T-helper 1 cell treated with Interleukin-12 subunit alpha and Interleukin-12 subunit beta and Interleukin-4 antibody, amounts not matched to agents 30 ng/mL and 1 ng/mL, for 36 hours (primary cell): ENCODE measurements at regions not wholly inside any gene's neighbourhood (a gene's known extent, or its start where the extent isn't known, plus 50 kb on each side); places are given as distances from the start of the nearest gene placed in this dataset.

ENCODE experiments used
- intact Hi-C: fragments of 100-400 bp; cut with micrococcal nuclease; formaldehyde crosslinking; loops from one replicate; pipeline ENCODE4 v1.15.1; 2024

DNA sequence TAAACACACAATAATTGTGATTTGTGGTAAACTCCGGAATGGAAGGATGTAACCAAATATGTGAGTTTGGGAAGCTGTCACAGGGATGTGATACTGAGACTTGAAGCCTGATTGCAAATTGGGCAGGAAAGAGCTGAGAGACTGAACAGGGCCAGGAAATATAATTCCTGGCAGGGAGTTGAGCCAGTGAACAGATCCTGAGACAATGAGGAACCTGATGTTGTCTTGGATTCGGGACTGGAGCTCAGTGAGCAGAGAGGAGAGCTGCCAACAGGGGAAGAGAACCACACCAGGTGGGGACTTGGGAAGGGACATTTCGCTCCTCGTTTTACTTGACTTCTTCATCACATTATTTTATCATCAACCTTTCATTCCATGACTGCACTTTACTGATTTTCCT is 386.0 kb downstream of the TLL1 start:
- intact Hi-C loops, result no loop called here

DNA sequence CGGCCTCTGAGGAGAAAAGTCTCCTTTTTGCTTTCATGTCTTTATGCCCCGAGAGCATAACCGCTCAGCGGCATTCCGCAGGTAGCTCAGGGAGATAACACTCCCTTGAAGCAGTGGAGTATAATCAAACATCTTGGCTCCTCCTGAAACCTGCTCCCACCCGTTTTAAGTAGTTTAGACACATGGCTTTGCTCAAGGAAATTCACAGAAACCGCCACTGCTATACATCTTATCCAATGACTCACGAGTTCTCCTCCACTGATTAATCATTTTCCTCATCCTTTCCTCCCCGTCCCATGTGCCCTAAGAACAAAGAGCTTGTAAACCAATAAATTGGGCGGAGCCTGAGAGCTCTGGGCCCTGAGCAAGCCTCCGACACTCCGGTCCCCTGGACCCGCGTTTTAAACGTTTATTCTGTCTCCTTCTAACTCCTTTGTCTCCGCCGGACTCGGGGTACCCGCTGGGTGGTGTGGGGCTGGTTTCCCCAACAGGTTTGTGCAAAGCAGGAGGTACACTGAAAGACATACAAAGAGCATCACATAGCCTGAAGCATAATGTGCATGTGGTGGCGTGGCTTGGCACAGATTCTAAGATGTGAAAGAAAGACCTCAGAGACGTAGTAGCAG is 401.2 kb downstream of the TLL1 start:
- intact Hi-C loops, result no loop called here

DNA sequence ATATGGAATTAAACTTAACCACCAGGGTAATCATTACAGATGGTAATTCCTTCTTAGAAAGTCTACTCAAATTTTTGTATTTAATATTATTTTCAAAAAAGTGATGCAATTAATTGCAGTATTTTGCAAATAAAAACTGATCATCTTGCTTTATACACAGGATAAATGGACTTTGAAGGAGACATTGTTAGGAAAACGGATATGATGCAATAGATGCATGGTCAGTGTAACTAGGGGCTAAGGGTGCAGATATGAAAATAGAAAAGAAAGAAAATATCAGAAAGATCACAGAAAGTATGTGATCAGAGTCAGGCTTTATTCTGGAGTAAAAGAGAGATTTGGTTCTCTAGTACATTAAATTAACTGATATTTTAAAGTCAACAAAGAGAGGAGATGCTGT is 401.7 kb downstream of the TLL1 start:
- intact Hi-C loops, result no loop called here

DNA sequence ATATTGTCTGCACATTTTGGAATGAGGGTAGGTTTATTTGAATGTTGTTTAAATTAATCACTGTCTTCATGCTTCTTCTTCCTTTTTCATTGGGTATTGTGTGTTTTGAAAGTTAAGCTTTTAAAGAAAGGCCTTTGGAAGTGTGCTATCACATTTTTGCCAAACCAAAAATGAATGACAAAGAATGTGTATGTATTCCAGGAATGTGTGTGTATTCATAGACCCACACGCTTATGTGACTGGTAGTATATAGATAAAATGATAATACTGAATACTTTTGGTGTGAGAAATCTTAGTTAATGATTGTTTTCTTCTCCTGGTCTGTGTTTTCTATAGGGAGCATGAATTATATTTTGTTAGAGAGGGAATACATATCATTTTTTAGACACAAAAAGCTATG is 404.4 kb downstream of the TLL1 start:
- intact Hi-C loops, result no loop called here

DNA sequence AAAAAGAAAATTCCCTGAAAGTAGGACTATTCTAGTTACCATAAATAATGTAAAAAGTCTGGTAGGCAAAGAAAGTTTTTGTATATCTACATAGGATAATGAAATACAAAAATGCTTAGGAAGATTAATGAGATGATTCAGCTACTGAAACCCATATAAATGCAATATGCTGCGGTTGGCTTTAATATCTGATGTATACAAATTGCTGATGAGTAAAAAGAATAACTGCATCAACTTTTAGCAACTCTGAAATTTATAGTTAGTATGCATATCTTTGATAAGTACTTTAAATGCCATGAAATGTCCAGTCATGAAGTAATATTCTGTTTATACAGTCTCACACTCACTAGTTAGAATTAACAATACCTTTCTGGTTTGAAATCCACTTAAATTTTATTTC is 404.8 kb downstream of the TLL1 start:
- intact Hi-C loops, result no loop called here

DNA sequence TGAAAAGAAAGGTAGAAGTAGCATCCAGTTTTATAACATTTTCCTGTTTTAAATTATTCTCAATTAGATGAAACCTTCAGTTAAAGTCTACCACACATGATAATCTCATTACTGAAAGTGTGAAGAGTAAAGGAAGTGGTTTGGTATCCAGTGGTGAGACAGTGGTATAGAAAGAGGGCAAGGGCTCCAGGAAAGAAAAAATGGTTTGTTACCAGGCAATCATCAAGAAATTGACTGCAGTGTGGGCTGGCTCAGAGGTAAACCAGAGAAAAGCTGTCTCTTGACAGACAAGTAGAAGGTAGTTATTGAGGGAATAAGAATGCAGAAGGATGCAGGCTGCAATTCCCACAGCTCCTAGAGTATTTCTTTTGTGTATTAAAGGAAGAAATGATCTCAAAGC is 406.2 kb downstream of the TLL1 start:
- intact Hi-C loops, result no loop called here

DNA sequence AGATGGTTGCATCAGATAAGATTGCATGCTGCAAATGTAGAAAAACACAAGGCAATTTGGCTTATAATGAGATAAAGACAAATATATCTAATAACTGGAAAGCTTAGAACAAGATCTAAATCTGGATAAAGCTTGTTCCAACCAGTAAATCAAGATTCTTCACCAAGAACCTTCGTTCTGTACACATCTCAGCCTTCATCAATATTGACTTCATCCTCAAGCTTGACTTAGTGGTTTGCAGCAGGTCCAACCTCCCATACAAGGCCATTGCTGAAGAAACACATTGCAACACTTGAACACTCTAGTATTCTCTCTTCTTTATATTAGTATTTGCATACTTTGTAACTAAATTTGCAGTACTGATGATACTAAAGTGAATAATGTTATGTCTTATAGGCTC is 407.6 kb downstream of the TLL1 start:
- intact Hi-C loops, result no loop called here

DNA sequence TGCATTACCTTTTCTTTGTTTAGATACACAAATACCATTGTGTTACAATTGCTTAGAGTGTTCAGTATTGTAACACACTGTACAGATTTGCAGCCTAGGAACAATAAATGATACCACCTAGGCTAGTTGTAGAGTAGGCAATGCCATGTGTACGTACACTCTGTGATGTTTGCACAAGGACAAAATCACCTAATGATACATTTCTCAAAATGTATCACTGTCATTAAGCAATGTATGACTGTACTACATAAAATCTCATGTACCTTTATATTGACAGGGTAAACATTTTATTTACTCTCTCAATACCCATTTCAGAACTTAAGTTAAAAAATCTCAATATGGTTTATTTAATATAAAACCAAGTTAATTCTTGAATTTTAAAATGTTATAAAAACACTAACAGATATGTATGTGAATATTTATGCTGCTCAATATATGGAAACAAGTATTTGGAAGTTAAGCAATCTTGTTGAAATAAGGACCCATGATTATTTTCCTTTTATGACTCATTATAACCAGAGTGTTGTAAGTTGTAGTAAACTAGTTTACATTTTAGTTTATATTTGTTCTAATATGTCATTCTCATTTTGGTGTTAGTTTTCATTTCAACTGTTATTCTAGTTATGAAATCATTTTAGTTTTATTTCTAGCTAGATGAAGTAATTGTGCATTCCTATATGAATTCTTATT is 409.2 kb downstream of the TLL1 start:
- intact Hi-C loops, result no loop called here

DNA sequence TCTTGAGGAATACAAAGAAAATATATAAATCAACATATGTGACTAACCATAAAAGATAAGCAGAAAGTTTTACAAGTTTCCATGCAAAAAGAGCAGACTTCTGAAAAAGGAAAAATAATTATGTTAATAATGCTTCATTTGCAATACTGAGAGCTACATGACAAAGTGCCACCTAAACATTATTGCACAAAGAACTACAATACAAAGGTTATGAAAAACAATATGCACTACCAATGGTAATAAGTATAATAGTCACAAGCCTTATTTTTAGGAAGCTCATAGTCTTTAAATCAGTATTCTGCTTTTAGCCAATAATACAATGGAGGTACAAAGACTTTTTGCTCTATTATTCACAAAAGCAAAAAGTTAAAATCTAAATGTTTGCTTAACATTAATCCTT is 411.2 kb downstream of the TLL1 start:
- intact Hi-C loops, result no loop called here

DNA sequence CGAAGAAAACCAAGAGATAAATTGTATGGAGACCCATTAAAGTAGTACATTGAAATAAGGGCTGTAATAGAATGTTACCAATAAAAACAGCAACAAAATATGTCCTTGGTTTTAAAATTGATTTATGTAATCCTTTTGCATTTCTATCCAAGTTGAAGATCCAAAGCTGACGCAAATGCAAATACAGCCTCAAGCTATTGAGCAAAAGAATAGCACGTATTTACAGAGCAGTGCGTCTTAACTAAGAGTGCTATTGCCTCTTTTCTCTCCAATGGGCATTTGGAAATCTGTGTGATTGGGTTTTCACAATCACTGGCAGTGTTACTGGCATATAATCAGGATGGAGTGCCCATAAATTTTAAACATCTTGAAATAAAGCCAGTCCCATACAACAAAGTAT is 417.4 kb downstream of the TLL1 start:
- intact Hi-C loops, result no loop called here

DNA sequence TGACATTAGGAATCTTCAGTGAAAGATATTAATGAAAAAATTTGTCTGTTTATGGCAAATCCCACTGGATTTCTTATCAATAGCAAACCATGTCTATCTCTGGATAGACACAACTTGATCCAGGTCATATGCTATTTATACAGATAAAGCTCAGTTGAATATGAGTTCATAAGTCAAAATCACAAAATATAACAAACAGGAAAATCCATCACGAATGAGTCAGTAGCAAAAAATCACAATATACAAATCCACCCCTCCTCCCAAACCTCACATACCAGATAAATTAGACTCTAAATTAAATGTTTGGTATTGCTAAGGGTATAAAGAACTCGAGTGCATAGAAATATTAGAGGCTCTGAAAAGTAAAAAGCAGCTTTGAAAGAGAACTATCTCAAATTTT is 420.5 kb downstream of the TLL1 start:
- intact Hi-C loops, result no loop called here

DNA sequence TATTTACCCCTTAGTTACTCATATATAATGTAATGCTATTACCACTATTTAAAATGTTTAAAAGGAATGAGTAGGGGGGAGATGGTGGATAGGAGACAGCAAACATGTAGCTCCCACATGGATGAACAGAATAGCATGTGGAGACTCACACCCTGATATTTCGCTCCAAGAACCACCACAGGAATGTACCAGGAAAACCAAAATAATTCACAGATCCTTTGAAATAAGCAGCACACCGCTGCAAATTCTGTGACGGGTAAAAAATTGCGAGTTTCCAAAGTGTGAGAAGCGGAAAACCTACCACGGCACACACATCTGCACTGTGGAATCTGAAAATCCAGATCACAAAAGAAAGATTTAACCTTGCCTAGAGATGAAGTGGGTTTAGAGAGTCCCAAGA is 428.2 kb downstream of the TLL1 start:
- intact Hi-C loops, result no loop called here

DNA sequence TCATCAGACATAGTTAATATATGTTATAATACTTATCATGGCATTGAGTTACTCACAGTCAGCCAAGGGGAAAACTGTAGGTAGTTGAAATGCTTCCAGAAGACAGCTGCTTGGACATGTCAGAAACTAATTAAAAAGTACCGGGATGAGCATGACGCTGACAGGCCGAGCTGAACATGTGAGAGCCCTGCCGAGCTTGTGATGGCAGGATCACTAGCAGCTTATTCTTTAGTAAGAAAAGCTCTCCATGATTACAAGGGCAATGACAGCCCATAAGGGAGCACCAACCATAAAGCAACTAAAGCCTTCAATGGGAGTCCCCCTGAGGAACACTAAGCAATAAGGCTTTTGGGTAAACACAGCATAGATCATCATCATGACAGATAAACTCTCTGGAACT is 435.6 kb downstream of the TLL1 start:
- intact Hi-C loops, result no loop called here

DNA sequence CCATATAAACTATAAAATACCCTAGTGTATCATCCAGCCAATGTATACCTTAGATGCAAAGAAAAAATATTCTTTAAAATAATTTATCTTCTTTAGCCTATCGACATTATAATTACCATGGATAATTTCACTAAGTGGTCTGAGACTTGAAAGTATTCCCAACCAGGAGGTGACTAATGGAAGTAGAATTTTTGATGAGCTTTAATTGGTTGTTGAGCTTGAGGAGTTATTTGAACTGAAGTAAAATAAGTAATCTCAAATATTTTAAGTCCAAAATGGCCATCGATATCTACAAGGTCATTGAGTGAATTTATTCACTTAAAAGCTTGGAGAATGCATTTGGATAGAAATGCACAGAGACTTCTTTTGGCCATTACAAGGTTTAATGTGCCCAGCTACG is 436.2 kb downstream of the TLL1 start:
- intact Hi-C loops, result no loop called here

DNA sequence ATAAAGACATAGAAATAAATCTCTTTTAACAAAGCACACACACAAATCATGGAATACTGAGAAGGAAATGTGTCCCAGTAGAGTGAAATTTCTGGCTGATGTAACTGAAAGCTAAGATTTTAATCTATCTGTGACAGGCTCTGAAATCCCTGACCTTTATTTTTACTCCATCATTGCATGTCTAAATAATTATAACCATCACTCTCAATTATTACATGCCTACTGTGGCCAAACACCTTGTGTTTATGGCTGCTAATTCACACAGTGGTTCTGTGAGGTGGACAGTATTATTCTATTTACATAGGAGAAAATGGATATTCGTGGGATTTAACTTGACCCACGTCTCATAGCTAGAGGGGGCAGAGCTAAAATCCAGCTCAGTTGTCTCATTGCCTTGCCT is 438.1 kb downstream of the TLL1 start:
- intact Hi-C loops, result no loop called here

DNA sequence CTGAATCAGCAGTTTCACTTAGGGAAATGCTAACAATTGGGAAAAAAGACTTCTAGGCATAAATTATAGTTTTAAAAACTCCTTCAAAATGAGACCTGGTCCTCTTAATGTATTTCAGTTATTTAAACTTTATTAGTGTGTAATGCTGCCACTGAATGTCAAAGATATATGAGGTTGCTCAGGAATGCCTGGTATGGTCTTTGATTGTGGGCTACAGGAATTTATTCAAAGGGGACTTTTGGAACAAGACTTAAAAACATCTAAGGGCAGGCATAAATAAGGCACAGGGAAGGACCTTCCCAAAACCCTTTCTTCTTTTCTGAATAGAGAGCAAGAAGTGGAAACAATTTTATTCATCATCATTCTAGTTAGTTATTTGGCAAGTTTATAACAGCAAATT is 439.1 kb downstream of the TLL1 start:
- intact Hi-C loops, result no loop called here

DNA sequence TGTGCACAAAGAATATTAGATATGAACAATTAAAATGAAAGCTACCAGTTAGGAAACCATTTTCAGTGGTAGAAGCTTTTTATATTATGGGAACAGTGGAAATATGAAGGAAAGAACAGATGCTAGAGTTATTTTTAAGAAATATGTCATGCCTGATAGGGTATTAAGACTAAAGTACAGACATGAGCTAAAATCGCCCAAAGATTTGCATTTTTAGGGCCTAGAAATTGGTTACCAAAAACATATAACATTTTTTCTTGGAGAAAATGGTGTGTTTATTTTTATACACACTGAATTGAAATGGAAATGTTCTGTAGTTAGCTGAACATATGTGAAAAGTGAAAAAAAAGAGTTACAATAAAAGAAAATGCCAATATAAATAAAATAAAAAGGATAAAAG is 441.9 kb downstream of the TLL1 start:
- intact Hi-C loops, result no loop called here

DNA sequence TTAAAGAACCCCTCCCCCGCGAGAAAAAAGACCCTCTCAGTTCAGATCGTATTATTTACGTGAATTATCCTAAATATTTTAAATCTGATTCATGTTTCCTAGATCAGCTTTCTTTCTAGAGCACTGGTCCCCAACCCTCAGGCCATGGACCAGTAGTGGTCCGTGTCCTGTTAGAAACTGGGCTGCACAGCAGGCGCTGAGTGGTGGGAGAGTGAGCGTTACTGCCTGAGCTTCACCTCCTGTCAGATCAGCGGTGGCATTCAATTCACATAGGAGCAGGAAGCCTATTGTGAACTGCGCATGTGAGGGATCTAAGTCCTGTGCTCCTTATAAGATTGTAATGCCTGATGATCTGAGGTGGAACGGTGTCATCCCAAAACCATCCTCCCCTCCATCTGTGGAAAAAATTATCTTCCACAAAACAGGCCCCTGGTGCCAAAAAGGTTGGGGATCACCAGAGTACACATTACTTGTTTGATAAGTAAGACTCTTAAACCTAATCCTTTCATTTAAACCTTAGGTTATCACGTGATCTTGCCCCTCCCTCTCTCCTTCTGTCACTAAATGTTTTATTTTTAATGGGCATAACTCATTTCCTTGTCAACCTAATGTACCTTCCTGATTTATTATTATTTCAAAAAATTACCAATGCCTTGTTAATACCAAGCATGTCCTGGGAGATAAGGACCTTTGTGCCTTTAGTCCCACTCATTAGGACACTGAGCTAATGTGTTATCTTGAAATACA is 442.9 kb downstream of the TLL1 start:
- intact Hi-C loops, result no loop called here

DNA sequence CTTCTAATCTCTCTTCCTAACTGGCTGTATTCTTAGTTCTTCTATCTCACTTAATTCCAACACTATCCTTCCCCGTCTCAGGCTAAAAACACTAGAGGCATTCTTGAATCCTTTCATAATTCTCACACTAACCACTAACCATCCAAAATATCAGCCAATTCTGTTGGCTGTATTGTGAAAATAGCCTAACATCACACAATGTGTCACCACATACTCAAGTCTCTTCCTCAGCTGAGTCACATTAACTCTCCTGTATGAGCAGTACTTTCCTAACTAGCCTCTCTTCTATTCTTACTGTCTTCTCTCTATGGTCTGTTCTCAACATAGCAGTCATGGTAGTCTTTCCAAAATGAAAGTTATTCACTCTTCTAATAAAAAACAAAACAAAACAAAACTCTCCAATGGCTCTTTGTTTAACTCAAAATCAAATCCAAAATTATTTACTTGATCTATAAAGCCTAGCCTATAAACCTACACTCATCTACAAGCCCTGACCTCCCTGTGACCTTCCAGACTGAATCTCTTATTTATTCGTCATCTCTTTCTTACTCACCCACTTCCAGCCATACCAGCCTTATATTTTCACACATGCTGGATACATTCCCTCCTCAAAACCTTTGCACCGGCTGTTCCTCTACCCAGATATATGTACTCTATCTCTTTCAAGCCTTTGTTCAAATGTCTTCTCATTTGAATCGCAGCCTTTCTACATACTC is 445.9 kb downstream of the TLL1 start:
- intact Hi-C loops, result no loop called here

DNA sequence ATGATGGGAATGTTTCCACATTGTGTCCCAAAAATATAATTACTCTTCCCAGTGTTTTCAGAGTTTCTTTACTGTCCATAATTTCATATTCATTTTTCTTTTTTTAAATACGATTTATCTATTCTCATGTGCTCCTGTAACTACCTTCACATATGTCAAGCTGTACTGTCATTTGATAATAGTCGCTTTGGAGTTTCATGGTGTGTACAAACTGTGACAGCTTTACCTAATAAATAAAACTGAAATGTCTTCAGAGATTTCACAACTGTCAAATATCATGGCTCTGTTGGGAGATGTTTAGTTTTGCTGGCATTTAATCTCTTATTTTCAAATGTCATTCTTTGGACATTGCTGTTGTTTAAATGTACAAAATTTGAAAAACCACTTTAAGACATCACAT is 450.2 kb downstream of the TLL1 start:
- intact Hi-C loops, result no loop called here

DNA sequence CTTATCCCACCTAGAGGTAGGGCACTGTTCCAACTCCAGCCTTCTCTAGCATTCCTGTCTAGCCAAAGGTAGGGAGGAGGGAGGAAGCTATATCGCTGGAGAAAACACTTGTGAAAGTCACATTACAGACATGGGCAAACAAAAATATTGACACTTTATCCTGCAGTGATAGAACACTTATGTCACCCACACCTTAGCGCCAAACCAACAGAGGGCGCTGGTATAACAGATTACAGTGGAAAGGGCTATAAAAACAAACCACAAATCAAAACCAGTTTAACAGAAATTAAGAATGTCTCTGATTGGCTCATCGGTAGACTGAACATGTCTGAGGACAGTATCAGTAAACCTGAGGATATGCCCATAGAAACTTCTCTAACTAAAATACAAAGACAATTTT is 451.3 kb downstream of the TLL1 start:
- intact Hi-C loops, result no loop called here

DNA sequence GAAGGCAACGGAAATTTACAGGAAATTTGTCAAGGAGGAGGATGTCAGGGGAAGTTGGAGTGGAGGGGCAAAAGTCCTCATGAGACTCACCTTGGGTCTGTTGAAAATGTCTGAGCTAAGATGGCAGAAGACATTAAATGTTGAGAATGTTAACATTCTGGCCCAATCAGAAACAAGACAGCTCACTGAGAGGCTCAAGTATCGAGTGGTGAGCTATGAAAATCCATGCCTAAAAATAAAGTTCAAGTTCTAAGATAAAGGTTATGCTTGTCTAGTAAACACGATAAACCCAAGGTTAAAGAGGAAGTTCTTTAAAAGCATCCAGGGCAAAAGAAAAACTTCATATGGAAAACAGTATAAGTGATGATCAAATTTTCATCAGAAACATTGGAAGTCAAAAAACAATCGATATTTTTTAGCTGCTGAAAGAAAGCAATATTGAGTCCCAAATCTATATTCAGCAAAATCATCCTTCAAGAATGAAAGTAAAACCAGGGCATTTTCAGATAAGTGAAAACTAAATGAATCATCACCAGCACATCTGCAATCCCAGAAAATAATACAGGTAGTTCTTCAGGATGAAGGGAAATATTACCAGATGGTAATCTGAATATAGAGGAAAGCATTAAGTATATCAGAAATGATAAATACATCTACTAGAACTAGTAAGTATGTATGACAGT is 462.4 kb downstream of the TLL1 start:
- intact Hi-C loops, result no loop called here
